ENCODE measurements at regions not wholly inside any gene's neighbourhood (a gene's known extent, or its start where the extent isn't known, plus 50 kb on each side); places are given as distances from the start of the nearest gene placed in this dataset.
"Not testable (repeated sequence)": the region's sequence is repeated elsewhere in the genome, so short reads cannot be mapped to it uniquely, and the experiment has no call there.

- DNase-seq (ENCODE audit: low spot score): no peak
Observed at GRCh38 chr7:12884856-12885440, 197.5 kb downstream of the ARL4A start.

GRCh38 chr7:12888717-12889116 is 201.3 kb downstream of the ARL4A start:
- DNase-seq (ENCODE audit: low spot score): no peak

- DNase-seq (ENCODE audit: low spot score): no peak
Observed at GRCh38 chr7:12889391-12889790, 202.0 kb downstream of the ARL4A start.

GRCh38 chr7:12890586-12890985 is 203.2 kb downstream of the ARL4A start:
- DNase-seq (ENCODE audit: low spot score): no peak

- DNase-seq (ENCODE audit: low spot score): no peak
Observed at GRCh38 chr7:12893292-12893691, 205.9 kb downstream of the ARL4A start.

GRCh38 chr7:12895296-12895695 is 207.9 kb downstream of the ARL4A start:
- DNase-seq (ENCODE audit: low spot score): no peak

GRCh38 chr7:12896316-12896715 is 208.9 kb downstream of the ARL4A start:
- DNase-seq (ENCODE audit: low spot score): no peak

GRCh38 chr7:12898004-12898403 is 210.6 kb downstream of the ARL4A start:
- DNase-seq (ENCODE audit: low spot score): no peak

- DNase-seq (ENCODE audit: low spot score): no peak
Observed at GRCh38 chr7:12898620-12899019, 211.2 kb downstream of the ARL4A start.

- no peak for DNase-seq (ENCODE audit: low spot score)
Observed at GRCh38 chr7:12905671-12906070, 218.2 kb downstream of the ARL4A start.

- no peak for DNase-seq (ENCODE audit: low spot score)
Observed at GRCh38 chr7:12907774-12908173, 220.3 kb downstream of the ARL4A start.

GRCh38 chr7:12909483-12909882 is 222.1 kb downstream of the ARL4A start:
- DNase-seq (ENCODE audit: low spot score): no peak

GRCh38 chr7:12911053-12911452 is 223.6 kb downstream of the ARL4A start:
- peak; percentile 32 for DNase-seq (ENCODE audit: low spot score)

- DNase-seq (ENCODE audit: low spot score): no peak
Observed at GRCh38 chr7:12913002-12913401, 225.6 kb downstream of the ARL4A start.

GRCh38 chr7:12917801-12918200 is 230.4 kb downstream of the ARL4A start:
- DNase-seq (ENCODE audit: low spot score): no peak

- DNase-seq (ENCODE audit: low spot score): no peak
Observed at GRCh38 chr7:12921751-12922345, 234.4 kb downstream of the ARL4A start.

- DNase-seq (ENCODE audit: low spot score): no peak
Observed at GRCh38 chr7:12923971-12924370, 236.5 kb downstream of the ARL4A start.

- no peak for DNase-seq (ENCODE audit: low spot score)
Observed at GRCh38 chr7:12926206-12926605, 238.8 kb downstream of the ARL4A start.

GRCh38 chr7:12927635-12928434 is 240.4 kb downstream of the ARL4A start:
- no peak for DNase-seq (ENCODE audit: low spot score)

GRCh38 chr7:12929476-12930140 is 242.2 kb downstream of the ARL4A start:
- DNase-seq (ENCODE audit: low spot score): no peak

GRCh38 chr7:12930534-12930933 is 243.1 kb downstream of the ARL4A start:
- DNase-seq (ENCODE audit: low spot score): no peak

GRCh38 chr7:12931465-12931864 is 244.0 kb downstream of the ARL4A start:
- not testable (repeated sequence) for DNase-seq (ENCODE audit: low spot score)

- no peak for DNase-seq (ENCODE audit: low spot score)
Observed at GRCh38 chr7:12939694-12940093, 252.3 kb downstream of the ARL4A start.

Measured in putamen (tissue), 1 donor.